GM12878 (cell line): ENCODE measurements at regions not wholly inside any gene's neighbourhood (a gene's known extent, or its start where the extent isn't known, plus 50 kb on each side); places are given as distances from the start of the nearest gene placed in this dataset.
"Not testable (repeated sequence)": the region's sequence is repeated elsewhere in the genome, so short reads cannot be mapped to it uniquely, and the experiment has no call there.

ENCODE experiments used
- ATAC-seq: fragments of 200-7000 bp; cut with Tn5 transposase; 3 replicates; pipeline ENCODE4 v1.9.1; 2020; ENCODE audit warnings: mild to moderate bottlenecking, moderate library complexity
- BruUV-seq: library from RNA; stranded (reverse); fragments of 400-500 nt; replicated peaks from 2 replicates; lab custom pipeline; 2021; lab: Mats Ljungman, UMichigan
- CTCF ChIA-PET: fragments of 300-600 bp; sonication (Branson Sonifier 250); formaldehyde crosslinking; extraction: SDS; loops from one replicate; lab custom pipeline; 2021; ENCODE audit warnings: inconsistent platforms; lab: Yijun Ruan, JAX
- POLR2A ChIA-PET: fragments of 350-600 bp; formaldehyde crosslinking; extraction: SDS; loops from one replicate; lab custom pipeline; 2021; ENCODE audit warnings: inconsistent platforms; lab: Charles Lee
- RAD21 ChIA-PET: fragments of 300-600 bp; sonication (Branson Sonifier 250); formaldehyde crosslinking; loops from one replicate; lab custom pipeline; 2023; ENCODE audit warnings: antibody characterized with exemption; ENCODE audit not compliant: unreplicated experiment; lab: Charles Lee
- SMC1A ChIA-PET: fragments of 300-600 bp; sonication (Branson Sonifier 250); formaldehyde crosslinking; loops from one replicate; lab custom pipeline; 2023; ENCODE audit not compliant: unreplicated experiment, uncharacterized antibody; lab: Charles Lee
- DNase-seq: peaks from one replicate; pipeline ENCODE4 v3.0.0-alpha.2; 2011; ENCODE audit warnings: low read depth, low spot score
- FAIRE-seq: peaks from 3 replicates; lab custom pipeline; 2011; peaks lifted over from hg19 to GRCh38; lab: Jason Lieb, UNC
- H2AFZ ChIP-seq: 2 replicates; pipeline ENCODE4 v1.6.0; 2011; ENCODE audit warnings: low read depth, low read length, control low read depth; ENCODE audit not compliant: control insufficient read depth
- H3K27ac ChIP-seq: 2 replicates; pipeline ENCODE4 v1.5.1; 2011; ENCODE audit warnings: control low read depth; ENCODE audit not compliant: control insufficient read depth, insufficient read depth
- H3K27me3 ChIP-seq, 2 experiments: replicated peaks in 1 of 2; 2 replicates each; pipeline versions ENCODE4 v1.6.0 to v1.6.1; 2011; ENCODE audit warnings: low read length in 1 of 2; ENCODE audit not compliant: control insufficient read depth in 2 of 2, insufficient read depth in 2 of 2
- H3K36me3 ChIP-seq, 2 experiments: 2 replicates each; pipeline ENCODE4 v1.5.1; 2011; ENCODE audit warnings: low read length in 1 of 2; ENCODE audit not compliant: control insufficient read depth in 2 of 2, insufficient read depth in 2 of 2
- H3K4me1 ChIP-seq: 2 replicates; pipeline ENCODE4 v1.6.1; 2011; ENCODE audit warnings: mild to moderate bottlenecking, low read length, moderate library complexity, mixed read lengths; ENCODE audit not compliant: control insufficient read depth, insufficient read depth
- H3K4me2 ChIP-seq: 2 replicates; pipeline ENCODE4 v1.6.0; 2011; ENCODE audit warnings: control low read depth; ENCODE audit not compliant: control insufficient read depth, insufficient read depth
- H3K4me3 ChIP-seq: fragments of 200-600 bp; sonication (generic); 2 replicates; pipeline ENCODE4 v1.5.1; 2016
- H3K79me2 ChIP-seq: 2 replicates; pipeline ENCODE4 v1.6.0; 2011; ENCODE audit warnings: low read length; ENCODE audit not compliant: control insufficient read depth, insufficient read depth
- H3K9ac ChIP-seq: 2 replicates; pipeline ENCODE4 v1.8.0; 2011; ENCODE audit warnings: low read length, control low read depth, mixed read lengths; ENCODE audit not compliant: control insufficient read depth, insufficient read depth
- H3K9me3 ChIP-seq: replicated peaks from 3 replicates; pipeline ENCODE4 v1.5.1; 2011; ENCODE audit warnings: mild to moderate bottlenecking, low read length; ENCODE audit not compliant: control insufficient read depth, insufficient read depth
- H4K20me1 ChIP-seq: 2 replicates; pipeline ENCODE4 v1.6.0; 2011; ENCODE audit not compliant: control insufficient read depth, insufficient read depth
- ATF3 ChIP-seq: IDR thresholded peaks from 2 replicates; pipeline ENCODE4 v1.6.1; 2011; ENCODE audit warnings: low read depth, mild to moderate bottlenecking, low read length, moderate library complexity, borderline replicate concordance; ENCODE audit errors: extremely low read depth
- BHLHE40 ChIP-seq, 2 experiments: fragments of 450-650 bp in 1 of 2; IDR thresholded peaks; 2 replicates each; pipeline ENCODE4 v1.6.1; 2011 to 2017; ENCODE audit warnings: low read depth in 2 of 2, borderline replicate concordance in 1 of 2, improper control_type of control experiment in 1 of 2, low read length in 1 of 2, mild to moderate bottlenecking in 1 of 2
- EP300 ChIP-seq, 2 experiments: fragments of 150-350 bp in 1 of 2; IDR thresholded peaks; 2 replicates each; pipeline ENCODE4 v1.6.1; 2011 to 2012; ENCODE audit warnings: low read depth in 2 of 2, low read length in 2 of 2, borderline replicate concordance in 1 of 2, improper control_type of control experiment in 1 of 2, inconsistent platforms in 1 of 2; ENCODE audit not compliant: control insufficient read depth in 1 of 2
- ESRRA ChIP-seq: IDR thresholded peaks from 2 replicates; pipeline ENCODE4 v1.6.1; 2012; ENCODE audit warnings: mild to moderate bottlenecking, low read length, improper control_type of control experiment
- FOXK2 ChIP-seq: fragments of 450-650 bp; IDR thresholded peaks from 2 replicates; pipeline ENCODE4 v1.6.1; 2017; ENCODE audit warnings: mild to moderate bottlenecking, moderate library complexity
- GABPA ChIP-seq: IDR thresholded peaks from 2 replicates; pipeline ENCODE4 v1.6.1; 2014; ENCODE audit warnings: antibody characterized with exemption, low read depth, mild to moderate bottlenecking, inconsistent platforms
- IKZF2 ChIP-seq, 2 experiments: fragments of 450-650 bp; IDR thresholded peaks; 2 replicates each; pipeline ENCODE4 v1.6.1; 2017; ENCODE audit warnings: mild to moderate bottlenecking in 2 of 2, moderate library complexity in 2 of 2
- POLR2AphosphoS2 ChIP-seq: IDR thresholded peaks from 2 replicates; pipeline ENCODE4 v1.6.1; 2011; ENCODE audit warnings: low read depth, mild to moderate bottlenecking, low read length, improper control_type of control experiment, moderate library complexity
- RAD51 ChIP-seq: fragments of 450-650 bp; IDR thresholded peaks from 2 replicates; pipeline ENCODE4 v1.6.1; 2016; ENCODE audit warnings: moderate library complexity, mild to moderate bottlenecking, inconsistent platforms
- RELA ChIP-seq: fragments of 450-650 bp; IDR thresholded peaks from 2 replicates; pipeline ENCODE4 v1.8.0; 2014; ENCODE audit warnings: borderline replicate concordance; ENCODE audit not compliant: partially characterized antibody
- SPI1 ChIP-seq: IDR thresholded peaks from 2 replicates; pipeline ENCODE4 v1.6.1; 2011; ENCODE audit warnings: low read depth, mild to moderate bottlenecking, low read length, moderate library complexity, borderline replicate concordance; ENCODE audit not compliant: insufficient read depth
- SUPT20H ChIP-seq: IDR thresholded peaks from 2 replicates; pipeline ENCODE4 v1.6.1; 2011; ENCODE audit warnings: low read depth, mild to moderate bottlenecking, low read length, moderate library complexity, borderline replicate concordance; ENCODE audit not compliant: control insufficient read depth
- TCF7 ChIP-seq: IDR thresholded peaks from 2 replicates; pipeline ENCODE4 v1.6.1; 2014; ENCODE audit warnings: antibody characterized with exemption, borderline replicate concordance
- ZSCAN29 ChIP-seq: fragments of 450-650 bp; IDR thresholded peaks from 2 replicates; pipeline ENCODE4 v1.6.1; 2017; ENCODE audit warnings: mild to moderate bottlenecking, moderate library complexity
- WGBS: methylation state at CpG from one replicate; pipeline ENCODE4 v1.1.6; 2016; ENCODE audit warnings: low lambda C conversion rate; ENCODE audit not compliant: insufficient replicate concordance, insufficient coverage; ENCODE audit errors: missing lambda C conversion rate; 5-methylcytosine and 5-hydroxymethylcytosine counted together
- in situ Hi-C: fragments of 300-500 bp; cut with MboI; formaldehyde crosslinking; loops from 9 replicates; pipeline ENCODE4 v1.14.3; 2018; ENCODE audit warnings: mixed read lengths
- intact Hi-C: fragments of 100-400 bp; cut with micrococcal nuclease; formaldehyde crosslinking; loops from one replicate; pipeline ENCODE4 v1.14.2; 2022; ENCODE audit not compliant: unreplicated experiment
- TF ChIP-seq, protein P1 (sequence below): fragments of 450-650 bp; IDR thresholded peaks from 2 replicates; pipeline ENCODE4 v1.6.1; 2017; ENCODE audit warnings: borderline replicate concordance

DNA sequence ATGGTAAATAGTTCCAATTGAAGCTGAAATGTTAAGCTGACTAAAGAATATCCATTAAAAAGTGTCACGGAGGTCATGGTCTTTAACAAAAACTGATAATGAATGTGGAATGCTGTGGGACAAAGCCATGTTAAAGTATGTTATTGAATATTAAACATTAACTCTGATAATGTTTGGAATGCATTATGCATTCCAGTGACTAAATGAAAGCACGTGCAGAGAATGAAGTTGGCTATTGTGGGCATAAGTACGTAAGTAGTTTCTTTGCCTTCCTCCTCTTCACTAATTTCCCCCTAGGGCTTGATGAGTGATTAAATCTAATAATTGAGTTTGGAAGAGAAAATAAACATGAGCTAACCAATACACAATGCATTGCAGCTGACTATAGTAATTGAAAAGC is 640.4 kb upstream of the CDH10 start (continued):
- TF ChIP-seq IKZF2 (IDR thresholded peaks at IDR 0.05) = no peak
- no peak for TF ChIP-seq ESRRA
- no peak for TF ChIP-seq EP300 (IDR thresholded peaks at IDR 0.05; ENCODE audit: borderline replicate concordance in 1 of 2, control insufficient read depth in 1 of 2, low read depth in 2 of 2, low read length in 2 of 2)
- TF ChIP-seq ATF3 = no peak

DNA sequence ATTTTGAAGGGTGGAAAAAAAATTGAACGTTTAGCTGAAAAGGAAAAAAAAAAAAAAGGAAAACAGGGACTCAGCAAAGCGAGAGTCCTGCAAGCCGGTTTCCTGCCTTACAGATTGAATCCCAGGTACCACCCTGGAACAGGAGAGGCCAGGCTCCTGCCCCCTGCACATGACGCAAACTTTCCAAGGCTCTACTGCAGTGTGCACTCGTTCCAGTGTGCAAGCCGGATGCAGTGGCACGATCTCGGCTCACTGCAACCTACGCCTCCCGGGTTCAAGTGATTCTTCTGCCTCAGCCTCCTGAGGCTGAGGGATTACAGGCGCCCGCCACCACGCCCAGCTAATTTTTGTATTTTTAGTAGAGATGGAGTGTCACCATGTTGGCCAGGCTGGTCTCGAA is 618.7 kb upstream of the CDH10 start:
- H3K27ac ChIP-seq, RAD21 ChIA-PET, H3K4me2 ChIP-seq, BruUV-seq, ATAC-seq, H3K79me2 ChIP-seq, H3K4me3 ChIP-seq, H3K27me3 ChIP-seq, H3K4me1 ChIP-seq, DNase-seq, H3K9me3 ChIP-seq, H3K9ac ChIP-seq, FAIRE-seq, in situ Hi-C loops, intact Hi-C loops, CTCF ChIA-PET, POLR2A ChIA-PET, H3K36me3 ChIP-seq, H4K20me1 ChIP-seq, H2AFZ ChIP-seq: not testable (repeated sequence)
- SMC1A ChIA-PET = interaction anchor here (0.7 kb wide), 1 partner anchor 10 kb away, joined by 3 read pairs; no protein-coding TSS in a partner anchor
- 56% methylated on average over 13 of the region's 14 CpGs for WGBS

DNA sequence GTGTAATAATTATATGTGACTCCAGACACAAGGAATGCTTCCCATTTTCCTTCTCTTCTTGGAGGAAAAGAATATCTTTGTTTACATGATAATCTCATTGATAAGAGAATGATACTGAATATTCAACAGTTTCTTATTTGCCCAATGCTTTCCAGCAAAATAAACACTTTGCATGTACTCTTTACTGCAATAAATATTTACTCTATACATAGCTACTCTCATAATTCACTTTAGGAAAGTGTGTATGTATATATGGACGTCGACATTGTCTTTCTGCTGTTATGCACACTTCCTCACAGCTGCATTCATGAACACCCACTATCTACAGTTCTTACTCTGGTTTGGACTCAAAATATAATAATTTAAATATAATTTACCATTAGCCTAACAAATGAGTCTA is 617.4 kb upstream of the CDH10 start:
- ATAC-seq (no peak), FAIRE-seq (no peak), DNase-seq (no peak)
- Histone ChIP-seq H3K9me3 (no peaks in the 10 kb centered on the region), H3K4me2 (no peak overlapping the region), H2AFZ (no peak overlapping the region), H3K79me2 (no peaks in the 10 kb centered on the region), H3K4me3 (no peak overlapping the region), H3K9ac (no peak overlapping the region), H4K20me1 (no peaks in the 10 kb centered on the region), H3K4me1 (no peaks in the 10 kb centered on the region), H3K36me3 (no peaks in the 10 kb centered on the region), H3K27me3 (no peaks in the 10 kb centered on the region), H3K27ac (no peak overlapping the region)
- CTCF ChIA-PET = no interaction called here
- SMC1A ChIA-PET = no interaction called here
- in situ Hi-C loops (no loop called here), intact Hi-C loops (no loop called here)
- WGBS = 28% methylated on average over 2 of the region's 2 CpGs
- POLR2A ChIA-PET = no interaction called here
- no TSS peak for BruUV-seq
- RAD21 ChIA-PET = no interaction called here
- TF ChIP-seq BHLHE40 (IDR thresholded peaks at IDR 0.05; ENCODE audit: borderline replicate concordance in 1 of 2, low read depth in 2 of 2, low read length in 1 of 2) (no peak), RELA (no peak), ZSCAN29 (no peak), FOXK2 (no peak), ATF3 (no peak), GABPA (no peak), TCF7 (no peak), SPI1 (no peak), SUPT20H (no peak), POLR2AphosphoS2 (no peak), RAD51 (no peak)
- TF ChIP-seq, protein P1, sequence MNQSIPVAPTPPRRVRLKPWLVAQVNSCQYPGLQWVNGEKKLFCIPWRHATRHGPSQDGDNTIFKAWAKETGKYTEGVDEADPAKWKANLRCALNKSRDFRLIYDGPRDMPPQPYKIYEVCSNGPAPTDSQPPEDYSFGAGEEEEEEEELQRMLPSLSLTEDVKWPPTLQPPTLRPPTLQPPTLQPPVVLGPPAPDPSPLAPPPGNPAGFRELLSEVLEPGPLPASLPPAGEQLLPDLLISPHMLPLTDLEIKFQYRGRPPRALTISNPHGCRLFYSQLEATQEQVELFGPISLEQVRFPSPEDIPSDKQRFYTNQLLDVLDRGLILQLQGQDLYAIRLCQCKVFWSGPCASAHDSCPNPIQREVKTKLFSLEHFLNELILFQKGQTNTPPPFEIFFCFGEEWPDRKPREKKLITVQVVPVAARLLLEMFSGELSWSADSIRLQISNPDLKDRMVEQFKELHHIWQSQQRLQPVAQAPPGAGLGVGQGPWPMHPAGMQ = no peak
